Neural cell (in vitro differentiated cells): ENCODE measurements at regions not wholly inside any gene's neighbourhood (a gene's known extent, or its start where the extent isn't known, plus 50 kb on each side); places are given as distances from the start of the nearest gene placed in this dataset.

Source experiments
- H2AFZ ChIP-seq: fragments of 200-600, 300-800 bp; sonication (generic), shearing (Covaris generic); 2 replicates; pipeline ENCODE4 v1.6.0; 2014; ENCODE audit warnings: low read depth, mild to moderate bottlenecking, antibody characterized with exemption, low read length, moderate library complexity
- H3F3A ChIP-seq: fragments of 200-600 bp; shearing (Covaris generic); 2 replicates; pipeline ENCODE4 v1.6.1; 2016; ENCODE audit warnings: mild to moderate bottlenecking, moderate library complexity, mixed read lengths, antibody characterized with exemption, low read length; ENCODE audit not compliant: insufficient read depth, poor library complexity, severe bottlenecking
- H3K27ac ChIP-seq: fragments of 200-600, 300-800 bp; sonication (generic), shearing (Covaris generic); 2 replicates; pipeline ENCODE4 v1.5.1; 2014; ENCODE audit warnings: mild to moderate bottlenecking, low read length, moderate library complexity
- H3K27me3 ChIP-seq: fragments of 300-800, 200-600 bp; sonication (generic), shearing (Covaris generic); 2 replicates; pipeline ENCODE4 v1.6.0; 2014; ENCODE audit warnings: mild to moderate bottlenecking, low read depth, low read length, moderate library complexity; ENCODE audit not compliant: insufficient read depth
- H3K36me3 ChIP-seq: fragments of 300-800, 200-600 bp; sonication (generic), shearing (Covaris generic); 2 replicates; pipeline ENCODE4 v1.5.1; 2014; ENCODE audit warnings: mild to moderate bottlenecking, antibody characterized with exemption, low read length, moderate library complexity; ENCODE audit not compliant: insufficient read depth
- H3K4me2 ChIP-seq: fragments of 300-800, 200-600 bp; sonication (generic), shearing (Covaris generic); 2 replicates; pipeline ENCODE4 v1.6.0; 2014; ENCODE audit warnings: mild to moderate bottlenecking, low read length
- H3K4me3 ChIP-seq: fragments of 300-800, 200-600 bp; sonication (generic), shearing (Covaris generic); 2 replicates; pipeline ENCODE4 v1.5.1; 2014; ENCODE audit warnings: mild to moderate bottlenecking, low read length, moderate library complexity
- H3K79me2 ChIP-seq: fragments of 200-600 bp; shearing (Covaris generic); replicated peaks from 2 replicates; pipeline ENCODE4 v1.6.0; 2014; ENCODE audit warnings: mild to moderate bottlenecking, low read length, moderate library complexity; ENCODE audit not compliant: insufficient read depth
- H3K9ac ChIP-seq: fragments of 300-800, 200-600 bp; sonication (generic), shearing (Covaris generic); 2 replicates; pipeline ENCODE4 v1.6.1; 2016; ENCODE audit warnings: mild to moderate bottlenecking, low read length, mixed read lengths
- H3K9me2 ChIP-seq: fragments of 200-600 bp; shearing (Covaris generic); 2 replicates; pipeline ENCODE4 v1.6.1; 2016; ENCODE audit warnings: mild to moderate bottlenecking, low read length, mixed read lengths; ENCODE audit not compliant: insufficient read depth
- H3K9me3 ChIP-seq: fragments of 200-600, 300-800 bp; sonication (generic), shearing (Covaris generic); 2 replicates; pipeline ENCODE4 v1.6.1; 2016; ENCODE audit warnings: mild to moderate bottlenecking, mixed run types, low read length, moderate library complexity, mixed read lengths
- H4K20me1 ChIP-seq: fragments of 200-600 bp; shearing (Covaris generic); 2 replicates; pipeline ENCODE4 v1.6.1; 2016; ENCODE audit warnings: mild to moderate bottlenecking, mixed run types; ENCODE audit not compliant: insufficient read depth
- EP300 ChIP-seq: fragments of 450-650 bp; conservative IDR thresholded peaks from 2 replicates; pipeline ENCODE4 v1.6.1; 2014; ENCODE audit warnings: antibody characterized with exemption, mild to moderate bottlenecking, moderate library complexity; ENCODE audit not compliant: poor library complexity, severe bottlenecking
- EZH2 ChIP-seq: fragments of 200-600, 300-800 bp; shearing (Covaris generic), sonication (generic); IDR thresholded peaks from 2 replicates; pipeline ENCODE4 v1.6.1; 2014; ENCODE audit warnings: antibody characterized with exemption, low read length, borderline replicate concordance, mild to moderate bottlenecking; ENCODE audit not compliant: insufficient read depth, poor library complexity, severe bottlenecking
- MXI1 ChIP-seq: fragments of 450-650 bp; conservative IDR thresholded peaks from 2 replicates; pipeline ENCODE4 v1.6.1; 2014; ENCODE audit warnings: antibody characterized with exemption, mild to moderate bottlenecking; ENCODE audit not compliant: poor library complexity, severe bottlenecking
- POLR2AphosphoS5 ChIP-seq: IDR thresholded peaks from 2 replicates; pipeline ENCODE4 v1.6.1; 2012
- RAD21 ChIP-seq: fragments of 450-650 bp; conservative IDR thresholded peaks from 2 replicates; pipeline ENCODE4 v1.6.1; 2014; ENCODE audit warnings: antibody characterized with exemption, mild to moderate bottlenecking, moderate library complexity
- REST ChIP-seq: IDR thresholded peaks from 2 replicates; pipeline ENCODE4 v1.6.1; 2012; ENCODE audit warnings: borderline replicate concordance
- SMC3 ChIP-seq: fragments of 450-650 bp; conservative IDR thresholded peaks from 2 replicates; pipeline ENCODE4 v1.6.1; 2014; ENCODE audit warnings: antibody characterized with exemption, mild to moderate bottlenecking, moderate library complexity; ENCODE audit not compliant: poor library complexity
- TAF1 ChIP-seq: IDR thresholded peaks from 2 replicates; pipeline ENCODE4 v1.6.1; 2012; ENCODE audit warnings: low read depth
- TF ChIP-seq, protein P1 (sequence below): fragments of 450-650 bp; IDR thresholded peaks from 2 replicates; pipeline ENCODE4 v1.5.1; 2014; ENCODE audit warnings: antibody characterized with exemption, mild to moderate bottlenecking, moderate library complexity; ENCODE audit not compliant: poor library complexity, severe bottlenecking

DNA sequence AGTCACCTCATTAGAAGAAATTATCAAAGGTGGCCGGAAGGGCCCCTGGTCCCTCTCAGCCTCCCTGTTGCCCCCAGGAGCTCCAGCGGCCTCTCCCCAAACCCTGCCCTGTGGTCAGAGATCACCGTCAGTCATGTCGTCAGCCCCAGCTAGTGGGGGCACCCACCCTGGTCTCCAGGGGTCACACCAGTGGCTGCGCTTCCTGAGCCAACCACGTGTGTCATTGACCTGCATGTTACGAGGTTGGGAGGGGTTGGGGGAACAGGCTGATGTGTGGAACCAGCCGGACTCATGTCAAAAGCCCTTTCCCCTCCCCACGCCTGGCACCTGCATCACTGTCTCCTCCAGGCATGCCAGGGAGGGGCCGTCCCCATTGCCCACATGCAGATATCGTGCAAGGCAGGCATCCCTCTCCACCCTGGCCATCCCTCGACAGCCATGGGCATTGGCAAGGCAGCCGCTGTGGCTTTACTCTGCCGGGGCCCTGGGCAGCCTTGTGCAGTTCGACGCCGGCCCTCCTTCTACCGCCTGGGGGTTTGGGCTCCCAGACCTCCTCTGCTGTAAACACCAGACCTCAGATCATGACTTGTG is 128.7 kb downstream of the CRYAA start:
- no peak overlapping the region for H3K4me3 ChIP-seq
- no peak overlapping the region for H2AFZ ChIP-seq

DNA sequence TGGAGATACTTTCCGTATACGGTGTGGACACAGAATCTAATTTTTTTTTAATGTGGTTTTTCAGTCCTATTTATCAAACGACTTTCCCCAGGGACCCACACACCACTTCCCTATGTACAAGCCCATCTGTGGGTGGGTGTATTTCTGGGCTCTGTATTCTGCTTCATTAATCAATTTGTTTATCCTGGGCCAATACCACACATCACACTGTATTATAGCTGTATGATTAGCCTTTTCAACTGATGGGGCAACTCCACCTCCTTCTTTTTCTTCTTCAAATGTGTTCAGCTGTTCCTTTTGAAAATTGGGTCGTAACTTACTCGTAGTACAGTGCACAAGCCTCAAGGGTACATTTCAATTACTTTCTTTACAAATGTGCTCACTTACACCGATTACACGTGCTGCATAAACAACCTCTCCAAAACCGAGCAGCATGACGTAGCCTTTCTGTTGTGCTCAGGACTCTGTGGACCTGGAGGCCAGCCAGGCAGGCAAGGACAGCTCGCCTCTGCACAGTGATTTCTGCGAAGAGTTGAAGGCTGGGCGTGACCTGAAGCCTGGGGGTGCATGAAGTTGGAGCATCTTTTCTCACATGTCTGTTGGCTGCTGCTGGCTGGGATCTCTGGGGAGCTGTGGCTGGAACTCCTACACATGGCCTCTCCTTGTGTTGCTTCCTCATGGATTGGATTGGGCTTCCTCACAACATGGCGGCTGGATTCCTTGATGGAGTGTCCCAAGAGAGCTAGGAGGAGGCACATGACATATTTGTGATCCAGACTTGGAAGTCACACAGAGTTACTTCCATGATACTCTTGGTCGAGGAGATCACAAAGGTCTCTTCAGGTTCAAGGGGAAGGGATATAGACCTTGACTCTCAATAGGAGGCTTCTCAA is 126.5 kb downstream of the CRYAA start:
- Histone ChIP-seq H3K9ac (no peak overlapping the region), H3K4me2 (no peak overlapping the region), H3K27ac (no peak overlapping the region), H3K9me2 (no peaks in the 10 kb centered on the region), H3K4me3 (no peak overlapping the region), H3K9me3 (no peaks in the 10 kb centered on the region), H4K20me1 (no peaks in the 10 kb centered on the region), H3F3A (no peaks in the 10 kb centered on the region), H3K36me3 (no peaks in the 10 kb centered on the region), H3K27me3 (no peaks in the 10 kb centered on the region), H2AFZ (no peak overlapping the region), H3K79me2 (no peaks in the 10 kb centered on the region)
- TF ChIP-seq MXI1 (no peak), RAD21 (no peak), SMC3 (no peak), EP300 (no peak), EZH2 (no peak), TAF1 (no peak)

More for the DNA sequence above, 128.7 kb downstream of the CRYAA start:
- Histone ChIP-seq H3K79me2 (no peaks in the 10 kb centered on the region), H3K9me3 (no peaks in the 10 kb centered on the region), H3K9ac (no peak overlapping the region), H3K36me3 (no peaks in the 10 kb centered on the region), H3K4me2 (no peak overlapping the region), H3K27ac (no peak overlapping the region), H3F3A (no peaks in the 10 kb centered on the region), H3K27me3 (no peaks in the 10 kb centered on the region), H3K9me2 (no peaks in the 10 kb centered on the region), H4K20me1 (no peaks in the 10 kb centered on the region)
- TF ChIP-seq TAF1 = no peak
- no peak for TF ChIP-seq REST
- TF ChIP-seq, protein P1, sequence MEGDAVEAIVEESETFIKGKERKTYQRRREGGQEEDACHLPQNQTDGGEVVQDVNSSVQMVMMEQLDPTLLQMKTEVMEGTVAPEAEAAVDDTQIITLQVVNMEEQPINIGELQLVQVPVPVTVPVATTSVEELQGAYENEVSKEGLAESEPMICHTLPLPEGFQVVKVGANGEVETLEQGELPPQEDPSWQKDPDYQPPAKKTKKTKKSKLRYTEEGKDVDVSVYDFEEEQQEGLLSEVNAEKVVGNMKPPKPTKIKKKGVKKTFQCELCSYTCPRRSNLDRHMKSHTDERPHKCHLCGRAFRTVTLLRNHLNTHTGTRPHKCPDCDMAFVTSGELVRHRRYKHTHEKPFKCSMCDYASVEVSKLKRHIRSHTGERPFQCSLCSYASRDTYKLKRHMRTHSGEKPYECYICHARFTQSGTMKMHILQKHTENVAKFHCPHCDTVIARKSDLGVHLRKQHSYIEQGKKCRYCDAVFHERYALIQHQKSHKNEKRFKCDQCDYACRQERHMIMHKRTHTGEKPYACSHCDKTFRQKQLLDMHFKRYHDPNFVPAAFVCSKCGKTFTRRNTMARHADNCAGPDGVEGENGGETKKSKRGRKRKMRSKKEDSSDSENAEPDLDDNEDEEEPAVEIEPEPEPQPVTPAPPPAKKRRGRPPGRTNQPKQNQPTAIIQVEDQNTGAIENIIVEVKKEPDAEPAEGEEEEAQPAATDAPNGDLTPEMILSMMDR = no peak
- TF ChIP-seq POLR2AphosphoS5 = no peak
- TF ChIP-seq MXI1 = no peak
